GM12801 (cell line): ENCODE measurements at regions not wholly inside any gene's neighbourhood (a gene's known extent, or its start where the extent isn't known, plus 50 kb on each side); places are given as distances from the start of the nearest gene placed in this dataset.

ENCODE experiments used
- CTCF ChIP-seq: IDR thresholded peaks from one replicate; pipeline ENCODE4 v1.5.1; 2011; ENCODE audit warnings: control low read depth; ENCODE audit not compliant: insufficient read length; ENCODE audit errors: extremely low read depth

- TF ChIP-seq CTCF: no peak
Measured at GRCh38 chr2:16189029-16189835, 248.9 kb downstream of the MYCN start.

- no peak for TF ChIP-seq CTCF
Measured at GRCh38 chr2:16188261-16188890, 248.0 kb downstream of the MYCN start.

- TF ChIP-seq CTCF: no peak
Measured at GRCh38 chr2:16187482-16187817, 247.1 kb downstream of the MYCN start.

- TF ChIP-seq CTCF: no peak
Measured at GRCh38 chr2:16186661-16187481, 246.5 kb downstream of the MYCN start.

- TF ChIP-seq CTCF: no peak
Measured at GRCh38 chr2:16185801-16186272, 245.5 kb downstream of the MYCN start.

GRCh38 chr2:16184945-16185660 lies 244.8 kb downstream of the MYCN start:
- no peak for TF ChIP-seq CTCF
